HG02981 (cell line): ENCODE measurements at regions not wholly inside any gene's neighbourhood (a gene's known extent, or its start where the extent isn't known, plus 50 kb on each side); places are given as distances from the start of the nearest gene placed in this dataset.
"Not testable (repeated sequence)": the region's sequence is repeated elsewhere in the genome, so short reads cannot be mapped to it uniquely, and the experiment has no call there.

Source experiments
- ATAC-seq: cut with Tn5 transposase; IDR thresholded peaks from one replicate; pipeline ENCODE4 v1.9.1; 2021; ENCODE audit warnings: mild to moderate bottlenecking, moderate library complexity; ENCODE audit not compliant: unreplicated experiment

DNA sequence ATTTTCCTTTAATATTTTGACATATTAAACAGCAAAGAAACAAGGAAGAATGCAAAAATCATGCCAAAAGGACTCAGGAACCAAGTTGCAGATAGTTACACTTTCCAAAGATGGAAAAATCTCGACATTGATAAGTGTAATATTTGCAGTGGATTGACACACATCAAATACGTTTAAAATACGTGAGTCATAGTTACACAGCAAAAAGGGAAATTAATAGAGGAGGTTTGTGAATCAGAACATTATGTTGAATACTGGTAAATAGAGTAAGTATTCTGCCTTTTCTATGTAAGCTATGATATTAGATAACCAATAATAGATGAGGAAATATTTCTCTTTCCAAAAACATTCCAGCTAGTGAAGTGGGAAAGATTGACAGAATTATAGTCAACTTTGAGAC, 1761.3 kb upstream of the IGFBP7 start:
- no peak for ATAC-seq

DNA sequence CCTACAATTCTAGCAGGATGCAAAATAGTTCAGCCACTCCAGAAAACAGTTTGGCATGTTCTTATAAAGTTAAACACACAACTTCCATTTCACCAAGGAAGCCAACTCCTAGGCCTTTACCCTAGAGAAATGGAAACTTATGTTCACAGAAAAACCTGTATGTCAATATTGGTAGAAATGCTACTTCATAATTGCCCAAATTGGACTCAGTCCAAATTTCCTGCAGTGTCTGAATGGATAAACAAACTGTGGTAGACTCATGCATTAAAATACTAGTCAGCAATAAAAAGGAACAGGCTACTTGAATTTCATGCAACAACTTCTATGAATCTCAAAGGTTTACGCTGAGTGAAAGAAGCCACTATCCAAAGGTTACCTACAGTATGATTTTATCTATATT, 1738.8 kb upstream of the IGFBP7 start:
- no peak for ATAC-seq

DNA sequence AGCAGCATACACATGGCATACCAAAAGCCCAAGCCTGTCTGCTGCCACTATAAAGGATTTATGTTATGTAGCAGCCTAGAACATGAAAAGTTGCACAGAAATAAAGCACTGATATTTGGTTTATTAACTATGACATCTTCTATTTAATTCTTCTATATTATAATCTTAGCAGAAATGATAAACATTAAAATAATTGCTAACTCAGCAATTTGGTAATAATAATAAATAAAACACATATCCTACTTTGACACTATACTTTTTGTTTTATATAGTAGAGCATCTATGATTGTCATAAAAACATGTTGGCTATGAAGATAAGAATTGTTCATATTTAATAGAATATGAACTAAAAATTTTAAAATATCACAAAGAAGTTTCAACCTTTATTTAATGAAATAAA, 1733.3 kb upstream of the IGFBP7 start:
- ATAC-seq: no peak

DNA sequence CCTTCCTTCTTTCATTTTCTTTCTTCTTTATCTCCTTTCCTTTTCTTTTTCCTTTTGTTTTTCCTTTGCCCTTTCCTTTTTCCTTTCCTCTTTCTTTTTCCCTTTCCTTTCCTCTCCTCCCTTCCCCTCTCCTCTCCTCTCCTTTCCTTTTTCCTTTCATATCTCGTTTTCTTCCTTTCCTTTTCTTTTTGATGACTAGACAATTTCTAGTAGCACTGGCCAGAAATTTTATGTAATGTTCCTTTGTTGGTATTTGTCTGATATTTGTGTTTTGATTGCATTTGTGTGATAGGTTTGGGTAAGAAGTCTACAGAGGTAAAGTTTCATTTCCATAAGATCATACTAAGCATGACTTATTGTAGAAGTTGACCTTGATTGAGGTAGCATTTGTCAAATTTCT, 1722.9 kb upstream of the IGFBP7 start:
- no peak for ATAC-seq

DNA sequence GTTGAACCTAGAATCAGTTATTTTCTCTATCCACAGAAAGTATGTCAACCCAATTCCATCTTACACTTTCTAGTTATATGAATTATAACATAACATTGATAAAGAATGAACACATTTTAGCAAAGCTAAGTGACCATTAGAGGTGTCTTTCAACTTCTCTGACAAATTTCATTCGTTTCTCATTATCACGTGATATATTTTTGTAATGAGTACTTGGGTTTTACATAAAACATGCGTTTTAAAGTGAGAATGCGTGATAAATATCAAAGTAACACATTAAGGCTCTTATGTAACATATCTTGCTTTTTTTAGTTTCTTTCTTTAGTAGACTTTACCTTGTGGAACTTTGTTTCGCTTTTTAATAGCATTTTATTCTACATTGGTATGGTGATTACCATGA, 1715.1 kb upstream of the IGFBP7 start:
- ATAC-seq: no peak

DNA sequence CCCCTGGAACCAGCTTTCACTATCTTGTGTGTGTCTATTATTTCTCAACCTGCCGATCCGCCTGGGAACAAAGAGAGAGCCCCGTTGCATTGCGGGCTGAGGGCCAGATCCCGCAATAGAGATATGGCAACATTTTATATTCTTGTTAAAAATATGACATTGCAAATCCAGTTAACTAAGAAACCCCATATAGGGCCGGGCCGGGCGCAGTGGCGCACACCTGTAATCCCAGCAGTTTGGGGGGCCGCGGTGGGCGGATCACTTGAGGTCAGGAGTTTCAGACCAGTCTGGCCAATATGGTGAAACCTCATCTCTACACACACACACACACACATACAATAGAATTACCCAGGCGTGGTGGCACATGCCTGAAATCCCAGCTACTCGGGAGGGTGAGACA, 1708.4 kb upstream of the IGFBP7 start:
- not testable (repeated sequence) for ATAC-seq

DNA sequence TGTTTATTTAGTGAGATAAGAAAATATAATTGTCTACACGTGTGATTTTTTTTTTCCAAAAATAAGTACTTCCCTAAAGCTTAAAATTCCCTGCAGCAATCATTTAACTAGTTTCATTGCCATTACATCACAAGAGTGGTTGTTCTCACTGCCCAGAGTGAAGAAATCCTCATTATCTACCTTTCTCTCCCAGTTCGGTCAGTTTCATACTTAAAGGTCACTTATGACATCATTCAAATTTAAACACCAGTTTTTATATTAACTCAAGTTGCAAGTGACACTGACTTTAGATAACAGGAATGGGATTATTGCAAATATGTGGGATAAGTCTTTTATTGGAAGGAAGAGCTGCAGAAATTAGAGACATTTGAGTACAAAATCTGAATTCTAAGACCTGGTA, 1699.8 kb upstream of the IGFBP7 start:
- no peak for ATAC-seq

DNA sequence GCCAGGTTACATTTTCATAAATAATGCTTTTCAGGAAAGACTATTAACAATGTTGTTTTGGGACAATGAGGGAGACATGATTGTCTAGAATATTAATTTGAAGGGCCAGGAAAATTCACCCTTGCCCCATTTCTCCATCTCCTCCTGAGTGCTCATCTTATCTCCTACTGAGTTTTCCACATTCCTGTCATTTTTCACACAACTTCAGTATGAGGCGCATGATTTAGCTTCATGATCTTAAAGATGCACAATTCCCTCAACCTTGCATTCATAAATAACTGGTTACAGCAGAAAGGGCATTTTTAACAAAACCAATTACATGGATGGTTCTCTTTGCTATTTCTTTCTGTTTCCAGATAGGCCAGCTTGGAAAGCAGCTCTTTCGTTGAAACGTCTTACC, 1699.2 kb upstream of the IGFBP7 start:
- no peak for ATAC-seq

DNA sequence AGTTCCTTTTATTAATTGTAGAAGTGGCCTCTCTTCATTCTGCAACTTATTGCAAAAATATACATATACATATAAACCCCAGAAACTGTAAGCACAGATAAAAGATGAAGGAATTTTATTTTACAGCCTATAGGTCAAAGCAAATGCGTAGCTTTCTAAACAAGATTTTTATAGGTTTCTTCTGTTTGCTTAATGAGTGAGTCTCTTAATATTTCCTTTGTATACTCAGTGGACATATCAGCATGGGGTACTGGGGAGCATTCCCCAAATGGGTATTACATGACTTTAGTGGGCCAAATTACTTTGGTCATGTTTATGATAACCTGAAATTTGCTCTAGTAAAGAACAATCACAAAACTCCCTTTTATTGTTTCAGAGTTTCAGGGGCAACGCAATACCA, 1698.6 kb upstream of the IGFBP7 start:
- no peak for ATAC-seq

DNA sequence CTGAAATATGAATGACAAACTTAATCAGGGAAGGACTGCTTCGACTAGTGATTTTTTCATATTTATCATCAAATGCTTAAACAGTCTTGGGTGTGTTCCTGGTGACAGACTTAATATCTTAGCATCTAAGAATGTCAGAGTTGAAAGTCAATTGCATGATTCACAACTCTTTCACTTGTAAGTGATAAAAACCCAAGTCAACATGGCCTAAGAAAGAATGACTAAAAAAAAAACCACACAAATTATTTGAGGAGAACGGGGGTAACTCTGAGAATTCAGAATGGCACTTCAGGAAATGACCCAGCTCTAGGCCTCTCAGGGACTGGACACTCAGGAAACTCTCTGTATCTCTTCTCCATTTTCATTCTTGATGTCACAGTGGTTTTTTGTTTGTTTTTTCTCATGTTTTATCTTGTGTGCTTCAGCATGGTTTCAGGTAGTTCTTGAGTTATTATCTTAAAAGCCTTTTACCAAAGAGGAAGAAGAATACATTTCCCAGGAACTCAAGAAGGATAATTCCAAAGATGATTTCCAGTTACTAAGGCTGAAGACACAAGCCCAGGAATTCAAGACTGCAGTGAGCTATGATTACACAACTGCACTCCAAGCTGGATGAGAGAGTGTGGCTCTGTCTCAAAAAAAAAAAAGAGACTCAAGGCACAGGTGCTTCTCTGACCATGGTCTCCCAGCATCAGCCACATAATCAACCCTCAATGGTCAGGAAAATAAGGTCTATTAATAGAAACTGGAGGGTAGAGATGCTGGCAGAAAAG, 1697.8 kb upstream of the IGFBP7 start:
- ATAC-seq: no peak

DNA sequence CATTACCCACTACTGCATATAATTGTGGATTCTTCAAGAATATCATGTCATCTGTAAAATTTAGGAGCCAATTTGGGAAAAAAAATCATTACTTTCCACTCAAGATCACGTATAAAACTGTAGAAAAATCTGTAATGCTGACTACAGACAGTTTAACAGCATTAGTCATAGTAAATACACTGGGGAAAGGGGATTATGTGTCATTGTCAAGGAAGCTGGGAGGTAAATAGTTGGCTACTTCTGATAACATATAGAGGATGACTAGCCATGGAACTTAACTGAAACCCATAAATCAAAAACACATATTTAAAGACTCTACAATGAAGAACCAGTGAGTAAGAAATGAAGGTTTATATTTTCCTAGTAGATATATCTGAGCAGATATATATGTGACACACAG, 1666.4 kb upstream of the IGFBP7 start:
- no peak for ATAC-seq

DNA sequence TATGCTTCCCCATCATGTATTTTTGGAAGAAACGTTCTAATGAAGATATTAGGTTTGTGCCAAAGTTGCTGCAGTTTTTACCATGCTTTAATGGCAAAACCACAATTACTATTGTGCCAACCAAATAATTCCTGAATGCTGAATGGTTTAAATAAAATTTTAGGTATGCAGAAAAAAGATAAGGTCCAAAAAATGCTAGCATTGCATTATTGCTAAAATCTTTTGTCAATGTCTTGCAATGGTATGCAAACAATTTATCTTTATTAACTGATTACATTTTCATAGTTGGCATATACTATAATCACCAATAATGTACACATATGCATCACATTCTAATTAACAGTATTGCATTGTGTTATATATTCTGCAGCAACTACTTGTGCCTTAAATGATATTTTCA, 1657.4 kb upstream of the IGFBP7 start:
- no peak for ATAC-seq

DNA sequence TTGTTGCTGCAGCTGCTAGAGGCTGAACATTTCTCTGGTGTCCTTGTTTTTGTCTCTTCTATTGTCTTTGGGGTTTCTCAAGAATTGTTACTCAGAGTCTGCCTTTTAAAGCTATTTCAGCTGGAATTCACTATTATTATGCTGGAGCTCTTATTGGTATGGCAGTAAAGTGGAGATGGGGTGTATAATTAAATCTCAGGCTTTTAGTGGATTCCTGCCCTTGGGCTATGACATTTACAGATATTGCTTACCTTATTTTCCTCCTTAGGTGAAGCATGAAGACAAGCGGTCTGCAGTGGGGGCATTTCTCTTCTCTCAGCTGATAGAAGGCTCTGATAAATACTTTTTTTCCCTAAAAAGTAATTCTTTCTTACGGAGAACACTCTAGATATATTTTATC, 1656.6 kb upstream of the IGFBP7 start:
- ATAC-seq: no peak

DNA sequence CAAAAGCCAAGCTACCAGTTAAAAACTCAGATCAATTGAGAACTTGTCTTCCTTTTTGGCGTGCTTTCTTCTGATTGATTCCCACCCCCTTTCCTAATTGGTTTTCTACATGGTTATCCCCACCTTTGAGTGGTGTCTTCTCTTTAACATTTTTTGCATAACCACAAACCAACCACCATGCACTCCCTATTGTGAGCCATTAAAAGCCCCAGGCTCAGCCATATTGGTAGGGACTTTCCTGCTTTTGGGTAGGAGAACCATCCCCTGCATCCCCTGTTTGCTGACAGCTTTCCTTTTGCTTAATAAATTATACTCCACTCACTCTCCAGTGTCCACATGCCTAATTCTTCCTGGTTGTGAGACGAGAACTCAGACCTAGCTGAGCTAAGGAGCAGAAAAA, 1651.4 kb upstream of the IGFBP7 start:
- no peak for ATAC-seq

DNA sequence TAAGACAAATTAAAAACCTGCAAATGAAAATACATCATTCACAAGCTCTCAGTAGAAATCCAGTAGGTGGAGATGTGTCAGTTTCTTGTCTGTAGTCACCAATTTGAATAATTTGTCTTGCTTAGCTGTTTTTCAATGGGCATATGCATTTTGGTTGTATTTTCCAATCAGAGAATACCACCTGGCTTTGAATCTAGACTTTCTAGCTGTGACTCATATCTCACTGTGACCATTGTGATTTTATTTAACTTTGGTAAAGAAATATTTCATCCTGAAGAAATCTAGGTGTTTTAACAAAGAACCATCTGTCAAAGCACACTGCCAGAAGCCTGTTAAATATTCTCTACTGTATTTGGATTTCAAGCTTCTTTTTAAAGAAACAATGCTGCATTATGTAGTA, 1650.6 kb upstream of the IGFBP7 start:
- no peak for ATAC-seq

DNA sequence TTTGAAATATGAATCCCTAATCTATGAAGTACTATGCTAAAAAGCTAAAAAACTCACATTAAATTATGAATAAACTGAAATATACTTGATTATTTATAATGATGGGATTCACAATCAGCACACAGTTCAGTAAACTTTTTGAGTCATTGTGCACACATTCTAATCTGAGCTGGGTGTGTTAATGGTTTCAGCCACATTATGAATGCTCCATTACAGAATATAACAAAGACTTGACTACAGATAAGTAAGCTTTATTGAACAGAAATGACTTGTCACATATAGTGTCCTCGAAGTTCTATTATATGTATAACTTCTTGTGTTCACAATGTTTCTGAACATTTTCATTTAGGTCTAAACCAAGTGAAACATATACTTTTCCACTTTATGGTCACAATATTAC, 1649.9 kb upstream of the IGFBP7 start:
- ATAC-seq: no peak

DNA sequence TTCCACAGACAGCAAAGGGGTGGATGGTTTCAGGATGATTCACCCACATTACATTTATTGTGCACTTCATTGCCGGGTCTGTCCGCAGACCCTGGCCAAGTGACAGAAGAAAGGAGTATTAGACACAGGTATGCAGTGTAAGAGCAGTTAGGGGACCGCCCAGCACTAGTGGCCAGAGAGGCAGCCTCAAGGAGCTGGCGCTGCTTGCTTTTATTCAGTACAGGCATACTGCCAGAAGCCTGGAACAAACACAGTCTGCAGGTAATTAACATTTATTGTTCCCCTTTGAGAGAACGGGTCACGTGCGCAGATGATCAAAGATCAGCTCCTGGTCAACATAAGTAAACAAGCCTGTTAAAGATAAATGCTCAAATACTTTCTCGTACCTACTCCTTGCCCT, 1639.0 kb upstream of the IGFBP7 start:
- no peak for ATAC-seq

DNA sequence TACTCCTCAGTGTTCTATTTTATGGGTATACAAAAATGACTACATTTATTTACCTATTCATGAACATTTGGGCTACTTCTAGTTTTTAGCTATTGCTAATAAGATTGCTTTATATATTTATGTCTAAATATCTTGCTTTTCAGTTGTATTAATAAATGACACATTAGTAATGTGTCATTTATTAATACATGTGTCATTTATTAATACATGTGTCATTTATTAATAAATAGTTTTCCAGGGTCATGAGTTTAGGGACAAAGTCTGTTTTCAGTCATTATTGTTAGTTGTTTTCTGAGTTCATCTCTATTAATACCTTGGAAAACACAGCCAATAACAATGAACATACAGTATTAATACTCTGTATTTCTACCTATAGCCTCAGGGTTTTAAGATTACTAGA, 1630.7 kb upstream of the IGFBP7 start:
- ATAC-seq: no peak

DNA sequence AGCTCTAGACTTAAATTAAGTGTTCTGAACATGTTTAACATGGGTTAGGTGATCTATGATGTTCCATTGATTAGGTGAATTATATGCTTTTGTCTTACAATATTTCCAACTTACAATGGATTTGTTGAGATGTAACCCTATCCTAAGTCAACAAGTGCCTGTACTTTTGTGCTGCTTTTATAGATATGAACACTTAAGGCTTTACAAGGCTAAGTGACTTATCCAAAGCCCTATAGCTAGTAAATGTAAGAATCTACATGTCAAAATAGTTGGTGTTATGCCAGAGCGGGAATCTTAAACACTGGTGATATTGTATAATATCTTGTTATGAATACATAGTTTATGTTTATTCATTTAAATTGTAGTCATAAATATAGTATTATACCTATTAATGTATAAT, 1629.1 kb upstream of the IGFBP7 start:
- no peak for ATAC-seq

DNA sequence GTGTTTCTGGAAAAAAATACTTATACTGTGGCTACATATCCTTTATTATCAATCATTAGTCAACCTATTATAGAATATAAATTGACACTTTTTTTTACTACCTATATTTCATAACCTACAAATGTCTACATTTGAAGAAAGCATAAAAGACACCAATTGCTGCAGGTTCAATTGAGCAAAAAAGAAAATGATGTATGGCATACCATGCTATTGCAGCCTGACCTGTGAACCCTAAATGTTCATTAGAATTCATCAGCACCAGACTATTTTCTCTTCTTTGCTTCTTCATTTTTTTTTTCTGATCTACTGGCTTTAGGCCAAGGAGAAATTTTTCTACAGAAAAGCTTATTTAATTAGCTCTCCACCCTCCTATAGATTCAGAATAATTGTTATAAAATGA, 1628.2 kb upstream of the IGFBP7 start:
- ATAC-seq: no peak

DNA sequence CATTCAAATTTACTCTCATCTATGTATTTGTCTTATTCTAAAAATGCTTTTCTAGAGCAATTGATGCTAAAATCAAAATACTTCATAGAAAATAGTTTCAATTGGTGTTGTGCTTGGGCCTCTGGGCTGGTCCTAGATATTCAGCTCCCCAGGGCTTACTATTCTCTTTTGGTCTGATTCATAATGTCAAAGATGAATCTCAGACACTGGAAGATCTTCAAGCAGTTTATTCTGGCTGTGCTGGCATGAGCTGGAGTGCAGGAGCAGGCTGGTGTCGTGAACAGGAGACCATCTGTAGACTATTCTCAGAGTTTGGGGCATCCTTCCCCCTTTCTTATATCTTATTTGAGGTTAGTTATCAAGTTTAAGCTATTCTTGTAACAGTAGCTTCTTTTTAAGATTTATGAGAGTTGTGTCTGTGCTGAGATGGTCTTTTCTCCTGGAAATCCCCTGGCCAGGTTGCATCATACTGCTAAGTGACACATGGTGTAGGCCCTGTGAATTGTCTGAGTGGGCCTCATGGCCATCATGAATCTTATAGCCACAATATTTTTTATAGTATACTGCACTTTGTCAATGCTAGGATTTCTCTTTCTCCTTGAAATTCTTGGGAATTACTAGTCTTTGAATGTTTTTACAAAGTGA, 1624.0 kb upstream of the IGFBP7 start:
- no peak for ATAC-seq

DNA sequence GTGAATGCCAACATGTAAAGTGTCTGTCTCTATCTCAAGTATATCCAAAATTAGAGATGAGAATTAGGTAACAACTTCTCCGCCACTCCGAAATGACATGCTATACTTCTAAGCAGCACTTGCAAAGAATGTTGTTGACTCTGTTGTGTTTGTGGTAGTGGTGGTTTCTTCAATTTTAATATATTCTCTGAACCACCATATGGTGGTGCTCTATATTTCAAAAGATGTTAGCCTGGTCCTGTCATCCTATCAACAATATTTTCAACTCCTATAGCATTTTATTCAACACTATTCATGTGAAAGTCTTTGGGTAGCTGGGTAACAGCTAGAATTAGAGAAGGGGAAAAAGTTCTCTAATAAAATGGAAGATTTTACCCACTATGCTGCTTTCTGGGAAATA, 1622.8 kb upstream of the IGFBP7 start:
- ATAC-seq: no peak

DNA sequence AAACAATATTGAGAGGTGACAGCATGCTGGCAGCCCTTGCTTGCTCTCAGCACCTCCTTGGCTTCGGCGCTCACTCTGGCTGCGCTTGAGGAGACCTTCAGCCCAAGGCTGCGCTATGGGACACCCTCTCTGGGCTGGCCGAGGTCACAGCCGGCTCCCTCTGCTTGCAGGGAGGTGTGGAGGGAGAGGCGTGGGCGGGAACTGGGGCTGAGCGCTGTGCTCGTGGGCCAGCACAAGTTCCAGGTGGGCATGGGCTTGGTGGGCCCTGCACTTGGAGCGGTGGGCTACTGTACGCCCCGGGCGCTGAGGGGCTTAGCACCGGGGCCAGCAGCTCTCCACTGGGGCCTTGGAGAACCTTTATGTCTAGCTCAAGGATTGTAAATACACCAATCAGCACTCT, 1613.8 kb upstream of the IGFBP7 start:
- ATAC-seq: no peak
